ENCODE measurements at regions not wholly inside any gene's neighbourhood (a gene's known extent, or its start where the extent isn't known, plus 50 kb on each side); places are given as distances from the start of the nearest gene placed in this dataset.

- TF ChIP-seq CTCF (IDR thresholded peaks at IDR 0.05): no peak
- no peak for TF ChIP-seq POLR2A (IDR thresholded peaks at IDR 0.05)
These were observed 198.8 kb downstream of the RAB28 start for GRCh38 chr4:13285336-13285735.

Measured in heart left ventricle (tissue), 13 donors.